Non-pigmented ciliary epithelial cell (primary cell): ENCODE measurements at regions not wholly inside any gene's neighbourhood (a gene's known extent, or its start where the extent isn't known, plus 50 kb on each side); places are given as distances from the start of the nearest gene placed in this dataset.
A peak's percentile ranks its signal among the peaks of the same experiment; 100 is the strongest.

Experiments
- DNase-seq: peaks from one replicate; pipeline ENCODE4 v3.0.0-alpha.2; 2010; ENCODE audit warnings: low read depth

DNA sequence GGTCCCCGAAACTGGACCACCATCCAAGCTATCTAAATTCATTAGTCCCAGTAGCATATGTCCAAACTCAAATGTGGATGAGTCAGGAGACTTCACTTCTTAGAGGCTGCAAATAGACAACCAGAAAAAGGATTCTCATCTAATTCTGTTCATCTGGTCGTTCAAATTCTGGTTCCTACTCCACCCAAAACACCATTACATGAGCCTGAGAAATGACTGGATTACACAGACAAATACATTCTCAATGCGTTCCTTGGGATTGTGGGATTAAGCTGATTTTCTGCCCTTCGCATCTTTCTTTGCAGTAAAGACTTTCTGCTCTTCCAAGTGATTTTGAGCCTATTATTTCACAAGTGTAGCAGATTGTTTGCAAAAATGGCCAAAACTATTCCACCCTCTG is 472.3 kb upstream of the PROK2 start:
- no peak for DNase-seq

- no peak for DNase-seq
Measured at GRCh38 chr3:72256716-72257115, 471.8 kb upstream of the PROK2 start.

- DNase-seq, result no peak
Measured at GRCh38 chr3:72255791-72256559, 471.0 kb upstream of the PROK2 start.

GRCh38 chr3:72255191-72255590 is 470.2 kb upstream of the PROK2 start:
- DNase-seq, result no peak

DNA sequence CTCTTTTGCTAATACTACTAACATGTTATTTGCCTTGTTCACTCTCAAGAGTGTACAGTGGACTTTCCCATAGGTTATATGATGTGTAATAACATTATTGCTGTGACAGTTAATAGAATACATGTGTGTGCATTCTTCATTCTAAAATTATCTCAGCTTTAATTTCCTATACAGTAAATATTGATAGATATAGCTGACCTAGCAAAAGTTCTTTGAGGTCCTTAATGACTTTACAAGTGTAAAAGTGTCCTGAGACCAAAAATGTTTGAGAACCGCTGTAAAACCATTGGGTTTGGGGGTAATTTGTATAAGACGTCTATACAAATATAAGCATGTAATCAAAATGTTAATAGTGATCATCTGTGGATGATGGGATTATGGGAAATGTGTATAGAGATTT is 469.5 kb upstream of the PROK2 start:
- DNase-seq, result no peak

GRCh38 chr3:72250725-72251124 is 465.8 kb upstream of the PROK2 start:
- DNase-seq, result no peak

GRCh38 chr3:72248869-72249268 is 463.9 kb upstream of the PROK2 start:
- DNase-seq, result no peak

- DNase-seq, result no peak
Measured at GRCh38 chr3:72248389-72248761, 463.4 kb upstream of the PROK2 start.

DNA sequence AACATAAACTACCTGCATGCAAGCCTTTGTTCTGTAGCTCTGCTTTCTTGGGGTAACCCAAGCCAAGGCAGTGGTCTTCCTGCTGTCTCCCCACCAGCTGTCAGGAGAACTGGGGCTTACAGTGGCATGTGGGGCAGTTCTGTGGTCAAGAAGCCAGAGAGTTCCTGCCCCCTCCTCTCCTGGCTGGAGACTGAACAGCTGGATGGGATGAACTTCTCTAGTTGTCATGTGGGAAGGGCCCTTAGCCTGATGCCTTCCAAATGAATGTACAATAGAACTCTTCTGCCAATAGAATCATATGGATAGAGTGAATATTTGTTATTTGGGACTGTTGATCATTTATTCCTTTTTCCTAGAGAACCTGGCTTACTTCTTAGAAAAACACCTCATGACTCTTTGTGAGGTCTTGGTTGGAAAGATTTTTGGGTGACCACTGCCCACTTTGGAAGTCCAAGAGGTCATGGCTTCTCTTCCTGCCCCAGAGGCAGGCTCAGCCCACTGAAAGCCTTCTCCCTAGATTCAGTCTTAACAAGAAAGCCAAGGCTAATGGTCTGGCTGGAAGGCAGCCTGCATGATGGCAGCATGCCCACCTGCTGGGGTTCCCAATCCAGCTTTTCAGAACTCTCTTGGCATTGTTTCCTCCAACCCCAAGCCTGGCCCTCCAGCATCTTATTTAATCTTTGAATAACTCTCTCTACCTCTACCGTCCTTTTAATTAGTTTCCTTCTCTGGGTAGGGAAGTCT is 462.9 kb upstream of the PROK2 start:
- DNase-seq, result no peak

DNA sequence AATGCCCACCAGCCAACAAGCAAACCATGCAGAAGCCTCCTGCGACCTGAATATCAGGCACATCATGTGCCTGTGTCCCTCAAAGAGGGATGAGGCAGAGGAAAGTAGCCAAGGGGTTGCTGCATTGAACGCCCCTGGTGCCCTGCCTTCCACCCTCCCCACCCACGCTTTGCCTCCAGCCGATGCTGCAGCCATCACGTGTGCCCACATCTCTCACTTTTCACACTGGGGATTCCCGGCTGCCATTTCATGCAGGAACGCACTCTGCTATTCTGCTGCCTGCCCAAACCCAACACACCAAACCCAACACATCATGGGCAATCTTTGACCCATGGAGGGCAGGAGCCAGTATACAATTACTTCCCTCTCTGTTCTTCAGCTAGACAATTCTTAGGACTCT is 462.2 kb upstream of the PROK2 start:
- no peak for DNase-seq

- no peak for DNase-seq
Measured at GRCh38 chr3:72246685-72247084, 461.7 kb upstream of the PROK2 start.

DNA sequence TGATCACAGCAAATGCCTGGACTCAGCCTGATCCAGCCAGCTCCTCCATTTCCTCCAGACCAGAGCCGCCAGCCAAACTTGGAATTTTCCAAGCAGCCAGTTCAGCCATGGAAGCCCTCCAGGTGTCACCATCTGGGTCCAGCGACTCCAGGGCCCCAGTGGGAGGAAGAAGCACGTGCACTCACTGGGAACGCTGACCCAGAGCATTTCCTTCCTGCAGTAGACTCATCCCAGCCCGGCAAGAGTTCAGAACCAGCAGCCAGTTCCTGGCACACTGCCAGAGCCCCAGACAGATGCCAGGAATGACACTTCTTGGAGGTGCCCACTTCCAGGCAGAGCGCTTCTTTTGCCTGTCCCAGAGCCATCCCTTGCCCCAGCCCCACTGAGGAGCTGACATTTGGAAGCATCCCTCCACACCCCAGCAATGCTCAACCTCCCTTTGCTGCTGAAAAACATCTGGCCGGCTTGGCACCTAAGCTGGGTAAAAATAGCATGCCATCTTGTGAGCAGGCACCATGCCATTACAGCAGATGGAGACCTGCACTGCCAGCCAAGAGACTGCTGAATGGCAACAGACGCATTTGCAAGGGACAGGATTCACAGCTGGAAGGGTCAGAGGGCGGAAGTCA is 460.3 kb upstream of the PROK2 start:
- no peak for DNase-seq

GRCh38 chr3:72244396-72244795 is 459.4 kb upstream of the PROK2 start:
- DNase-seq, result no peak

GRCh38 chr3:72242326-72242725 is 457.4 kb upstream of the PROK2 start:
- DNase-seq, result no peak

DNA sequence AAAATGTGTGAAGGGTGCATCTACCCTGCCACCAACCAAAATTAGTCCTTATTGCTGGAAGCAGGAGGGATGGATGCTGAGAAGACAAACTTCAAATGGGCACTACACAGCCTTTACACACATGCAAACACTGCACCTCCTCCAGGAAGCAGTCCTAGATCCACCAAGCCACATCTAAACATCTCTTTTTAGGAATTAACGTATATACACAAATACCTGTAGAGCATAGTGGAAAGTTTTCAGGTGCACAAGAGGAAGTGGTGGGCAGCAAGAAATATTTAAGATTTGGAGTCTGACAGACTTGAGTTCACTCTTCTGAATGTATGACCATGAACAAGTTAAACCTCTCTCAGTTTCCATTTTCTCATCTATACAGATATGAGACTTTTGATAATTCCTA is 456.6 kb upstream of the PROK2 start:
- no peak for DNase-seq

DNA sequence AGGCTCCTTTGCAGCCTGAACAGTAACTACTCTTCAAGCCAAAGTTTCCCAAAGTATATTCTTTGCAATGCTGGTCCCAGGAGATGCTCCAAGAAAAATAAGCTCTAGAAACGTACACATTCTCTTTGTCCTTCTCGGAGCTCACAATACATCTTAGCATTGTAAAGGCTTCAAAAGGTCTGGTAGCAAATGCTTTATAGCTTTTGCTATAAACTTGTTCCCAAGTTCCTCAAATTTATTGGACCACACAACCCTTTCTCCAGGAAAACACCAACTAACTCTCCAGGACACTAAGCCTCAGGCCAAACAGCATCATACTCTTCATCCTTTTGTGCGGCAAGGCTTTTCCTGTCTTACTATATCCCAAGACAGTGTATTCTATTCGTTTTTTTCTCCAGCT is 455.6 kb upstream of the PROK2 start:
- DNase-seq, result no peak

- DNase-seq, result no peak
Measured at GRCh38 chr3:72238801-72239200, 453.9 kb upstream of the PROK2 start.

DNA sequence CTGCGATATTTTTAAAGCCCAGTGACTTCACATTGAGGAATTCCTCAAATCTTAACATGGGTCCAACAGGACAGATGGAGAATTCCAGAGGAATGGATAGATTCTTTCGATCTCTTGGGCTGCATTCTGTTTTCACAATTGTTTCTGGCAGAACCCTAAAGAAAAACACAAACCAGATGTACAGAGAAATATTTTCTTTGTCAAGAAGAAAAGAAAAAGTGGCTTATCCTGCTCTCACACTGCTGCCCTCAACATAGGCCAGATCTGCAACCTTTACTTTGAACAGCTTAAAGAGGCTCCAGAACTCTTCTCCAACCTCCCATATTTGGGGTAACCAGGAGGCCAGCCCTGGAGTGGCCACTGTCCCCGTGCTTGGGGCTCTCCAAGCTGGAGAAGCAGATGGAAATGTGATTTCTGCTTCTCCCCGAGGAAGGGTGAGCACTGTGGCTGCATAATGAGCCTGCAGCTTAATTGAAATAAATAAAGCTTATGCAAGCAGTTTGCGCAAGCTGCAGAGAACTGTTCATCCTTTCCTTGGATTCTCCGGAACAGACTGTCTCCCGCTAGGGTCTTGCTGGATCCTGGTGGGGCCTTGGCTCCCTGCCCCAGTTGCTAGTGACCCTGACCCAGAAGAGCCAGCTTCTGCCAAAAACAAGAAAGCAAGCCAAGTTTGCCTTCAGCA is 453.2 kb upstream of the PROK2 start:
- DNase-seq, result no peak

GRCh38 chr3:72237679-72238009 is 452.7 kb upstream of the PROK2 start:
- no peak for DNase-seq

- peak; percentile 10 for DNase-seq
Measured at GRCh38 chr3:72234391-72234790, 449.4 kb upstream of the PROK2 start.

DNA sequence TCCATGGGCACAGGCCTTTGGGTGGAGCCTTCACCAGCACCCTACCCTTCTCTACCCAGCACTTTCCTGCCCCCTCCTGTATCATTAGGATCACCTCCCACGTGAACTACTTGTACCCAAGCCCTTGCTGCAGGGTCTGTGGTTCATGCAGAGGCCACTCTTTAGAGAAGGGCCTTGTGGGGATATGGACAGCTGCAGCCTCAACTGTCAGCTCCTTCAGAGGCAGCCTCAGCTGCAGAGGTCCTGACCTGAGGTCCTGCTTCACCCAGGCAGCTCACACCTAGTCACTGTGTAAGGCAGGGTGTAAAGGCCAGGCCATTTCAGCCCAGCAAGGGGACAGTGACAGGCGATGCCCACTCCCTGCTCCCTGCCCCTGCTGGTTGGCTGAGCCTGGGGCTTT is 448.6 kb upstream of the PROK2 start:
- DNase-seq, result no peak

GRCh38 chr3:72232777-72233176 is 447.8 kb upstream of the PROK2 start:
- DNase-seq, result no peak

DNA sequence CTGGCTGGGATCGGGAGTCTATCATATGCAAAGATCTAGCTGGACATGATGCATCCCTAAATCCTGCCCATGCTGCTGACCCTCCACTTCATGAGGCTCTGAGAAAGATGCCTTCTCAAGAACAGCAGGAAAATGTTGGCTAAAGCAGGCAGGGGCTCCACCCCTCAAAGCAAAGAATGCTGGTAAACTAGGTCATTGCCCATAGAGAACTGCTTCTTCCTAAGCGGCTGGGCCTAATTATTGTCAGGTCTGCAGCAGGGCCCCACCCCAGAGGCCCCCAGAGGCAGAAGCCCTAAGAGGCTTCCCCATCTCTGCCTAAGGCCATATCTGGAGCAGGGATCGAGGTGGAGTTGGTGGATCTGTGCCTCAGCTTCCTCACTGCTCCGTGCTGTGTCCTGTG is 447.4 kb upstream of the PROK2 start:
- no peak for DNase-seq
